Stimulated activated memory B cell treated with anti-CD40 and anti-IgM and Interleukin-4, amounts not matched to agents 10 μg/mL and 1 μg/mL and 100 μg/mL, for 72 hours (primary cell): ENCODE measurements at regions not wholly inside any gene's neighbourhood (a gene's known extent, or its start where the extent isn't known, plus 50 kb on each side); places are given as distances from the start of the nearest gene placed in this dataset.
"Not testable (repeated sequence)": the region's sequence is repeated elsewhere in the genome, so short reads cannot be mapped to it uniquely, and the experiment has no call there.

Experiments used
- ATAC-seq: fragments of 150-1000 bp; cut with Tn5 transposase; 2 replicates; pipeline ENCODE4 v1.10.0; 2021
- H3K27ac Mint-ChIP-seq: one replicate; pipeline ENCODE4 v1.8.0; 2022; ENCODE audit warnings: mild to moderate bottlenecking, mixed read lengths
- H3K27me3 Mint-ChIP-seq: one replicate; pipeline ENCODE4 v1.8.0; 2022; ENCODE audit warnings: mixed read lengths
- H3K36me3 Mint-ChIP-seq: one replicate; pipeline ENCODE4 v1.8.0; 2022; ENCODE audit warnings: mixed read lengths
- H3K4me1 Mint-ChIP-seq: one replicate; pipeline ENCODE4 v1.8.0; 2022; ENCODE audit warnings: mixed read lengths
- H3K4me3 Mint-ChIP-seq: one replicate; pipeline ENCODE4 v1.8.0; 2022; ENCODE audit warnings: mild to moderate bottlenecking, moderate library complexity, mixed read lengths
- H3K9me3 Mint-ChIP-seq: one replicate; pipeline ENCODE4 v1.8.0; 2022; ENCODE audit warnings: mixed read lengths

GRCh38 chr4:116108606-116109005 is 976.8 kb downstream of the TRAM1L1 start:
- Mint-ChIP-seq H3K27ac (no peak overlapping the region), H3K36me3 (no peaks in the 10 kb centered on the region), H3K4me3 (no peak overlapping the region)

GRCh38 chr4:116101321-116101720 is 984.1 kb downstream of the TRAM1L1 start:
- Mint-ChIP-seq H3K9me3 (peaks cover 8% of the 10 kb centered on the region), H3K4me3 (no peak overlapping the region), H3K36me3 (no peaks in the 10 kb centered on the region), H3K27ac (no peak overlapping the region), H3K27me3 (no peaks in the 10 kb centered on the region), H3K4me1 (no peaks in the 10 kb centered on the region)
- no peak for ATAC-seq

More at GRCh38 chr4:116108606-116109005, 976.8 kb downstream of the TRAM1L1 start:
- ATAC-seq: no peak
- H3K9me3 Mint-ChIP-seq: peaks cover 3% of the 10 kb centered on the region
- no peaks in the 10 kb centered on the region for H3K4me1 Mint-ChIP-seq
- no peaks in the 10 kb centered on the region for H3K27me3 Mint-ChIP-seq

- ATAC-seq: no peak
- H3K36me3 Mint-ChIP-seq: no peaks in the 10 kb centered on the region
Observed at GRCh38 chr4:116099596-116099995, 985.8 kb downstream of the TRAM1L1 start.

DNA sequence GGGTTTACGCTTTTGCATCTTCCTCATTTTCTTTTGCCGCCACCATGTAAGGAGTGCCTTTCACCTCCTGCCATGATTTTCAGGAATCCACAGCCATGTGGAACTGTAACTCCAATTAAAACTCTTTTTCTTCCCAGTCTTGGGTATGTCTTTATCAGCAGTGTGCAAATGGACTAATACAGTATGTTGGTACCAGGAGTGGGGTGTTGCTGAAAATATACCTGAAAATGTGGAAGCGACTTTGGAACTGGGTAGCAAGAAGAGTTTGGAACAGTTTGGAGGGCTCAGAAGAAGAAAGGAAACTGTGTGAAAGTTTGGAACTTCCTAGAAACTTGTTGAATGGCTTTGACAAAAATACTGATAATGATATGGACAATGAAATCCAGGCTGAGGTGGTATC is 983.9 kb upstream of the NDST4 start:
- H3K36me3 Mint-ChIP-seq, ATAC-seq, H3K4me3 Mint-ChIP-seq, H3K4me1 Mint-ChIP-seq, H3K9me3 Mint-ChIP-seq, H3K27me3 Mint-ChIP-seq, H3K27ac Mint-ChIP-seq: not testable (repeated sequence)

More at GRCh38 chr4:116099596-116099995, 985.8 kb downstream of the TRAM1L1 start:
- Mint-ChIP-seq H3K4me1 (no peaks in the 10 kb centered on the region), H3K27ac (no peak overlapping the region), H3K27me3 (no peaks in the 10 kb centered on the region), H3K9me3 (peaks cover 8% of the 10 kb centered on the region), H3K4me3 (no peak overlapping the region)

DNA sequence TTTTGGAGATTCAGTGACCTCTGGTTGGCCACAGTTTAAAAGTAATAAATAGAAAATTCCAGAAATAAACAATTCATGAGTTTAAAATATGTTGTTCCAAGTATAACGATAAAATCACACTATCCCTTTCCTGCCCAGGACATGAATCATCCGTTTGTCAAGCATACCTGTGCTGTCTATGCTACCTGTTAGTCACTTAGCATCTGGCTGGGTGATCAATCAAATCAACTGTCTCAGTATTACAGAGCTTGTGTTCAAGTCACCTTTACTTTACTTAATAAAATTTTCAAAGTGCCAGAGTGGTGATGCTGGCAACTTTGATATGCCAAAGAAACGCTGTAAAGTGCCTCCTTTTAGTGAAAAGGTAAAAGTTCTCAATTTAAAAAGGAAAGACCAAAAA is 979.5 kb upstream of the NDST4 start:
- no peaks in the 10 kb centered on the region for H3K4me1 Mint-ChIP-seq
- no peak for ATAC-seq
- no peak overlapping the region for H3K4me3 Mint-ChIP-seq
- H3K27ac Mint-ChIP-seq: no peak overlapping the region
- H3K36me3 Mint-ChIP-seq: no peaks in the 10 kb centered on the region
- H3K9me3 Mint-ChIP-seq: peaks cover 5% of the 10 kb centered on the region
- H3K27me3 Mint-ChIP-seq: no peaks in the 10 kb centered on the region

- Mint-ChIP-seq H3K27me3 (no peaks in the 10 kb centered on the region), H3K4me1 (no peaks in the 10 kb centered on the region), H3K9me3 (no peaks in the 10 kb centered on the region)
Observed at GRCh38 chr4:116088771-116089170, 975.4 kb upstream of the NDST4 start.

GRCh38 chr4:116082808-116083366 is 969.5 kb upstream of the NDST4 start:
- Mint-ChIP-seq H3K4me3 (no peak overlapping the region), H3K27ac (no peak overlapping the region), H3K36me3 (no peaks in the 10 kb centered on the region), H3K27me3 (no peaks in the 10 kb centered on the region), H3K4me1 (no peaks in the 10 kb centered on the region), H3K9me3 (peaks cover 3% of the 10 kb centered on the region)
- no peak for ATAC-seq

More at GRCh38 chr4:116088771-116089170, 975.4 kb upstream of the NDST4 start:
- Mint-ChIP-seq H3K27ac (no peak overlapping the region), H3K36me3 (no peaks in the 10 kb centered on the region), H3K4me3 (no peak overlapping the region)
- ATAC-seq: no peak

- Mint-ChIP-seq H3K36me3 (no peaks in the 10 kb centered on the region), H3K27me3 (no peaks in the 10 kb centered on the region), H3K4me1 (no peaks in the 10 kb centered on the region), H3K9me3 (peaks cover 8% of the 10 kb centered on the region), H3K4me3 (no peak overlapping the region), H3K27ac (no peak overlapping the region)
- ATAC-seq: no peak
Observed at GRCh38 chr4:116073051-116073450, 959.6 kb upstream of the NDST4 start.

GRCh38 chr4:116070283-116070682 is 956.9 kb upstream of the NDST4 start:
- H3K27ac Mint-ChIP-seq: no peak overlapping the region
- no peaks in the 10 kb centered on the region for H3K27me3 Mint-ChIP-seq
- no peaks in the 10 kb centered on the region for H3K36me3 Mint-ChIP-seq
- ATAC-seq: no peak
- H3K4me1 Mint-ChIP-seq: no peaks in the 10 kb centered on the region
- no peak overlapping the region for H3K4me3 Mint-ChIP-seq
- peaks cover 14% of the 10 kb centered on the region for H3K9me3 Mint-ChIP-seq

DNA sequence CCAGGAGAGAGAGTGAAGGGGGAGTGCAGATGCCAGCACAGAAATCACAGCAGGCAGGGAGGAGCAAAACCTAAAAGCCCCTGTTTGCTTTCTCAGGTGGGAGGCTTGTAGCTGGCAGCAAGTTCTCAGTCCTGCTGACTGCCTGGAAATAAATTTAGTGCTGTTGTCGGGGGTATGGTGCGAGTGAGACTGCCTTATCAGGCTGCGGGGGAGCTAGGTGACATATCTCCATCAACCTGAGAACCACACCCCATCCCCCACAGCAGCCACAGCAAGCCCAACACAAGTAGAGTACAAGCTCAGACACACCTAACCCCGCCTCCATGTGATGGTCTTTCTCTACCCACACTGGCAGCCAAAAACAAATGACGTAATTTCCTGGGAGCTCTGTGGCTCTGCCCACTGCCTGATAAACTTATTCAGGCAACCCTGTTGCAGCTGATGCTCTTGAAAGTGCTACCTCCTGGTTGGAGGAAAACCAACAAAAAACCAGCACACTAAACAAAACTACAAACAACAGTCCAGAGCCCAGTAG is 953.4 kb upstream of the NDST4 start:
- no peaks in the 10 kb centered on the region for H3K4me1 Mint-ChIP-seq
- no peak overlapping the region for H3K27ac Mint-ChIP-seq
- H3K9me3 Mint-ChIP-seq: peaks cover 14% of the 10 kb centered on the region
- H3K4me3 Mint-ChIP-seq: no peak overlapping the region
- no peak for ATAC-seq
- no peaks in the 10 kb centered on the region for H3K36me3 Mint-ChIP-seq
- no peaks in the 10 kb centered on the region for H3K27me3 Mint-ChIP-seq

DNA sequence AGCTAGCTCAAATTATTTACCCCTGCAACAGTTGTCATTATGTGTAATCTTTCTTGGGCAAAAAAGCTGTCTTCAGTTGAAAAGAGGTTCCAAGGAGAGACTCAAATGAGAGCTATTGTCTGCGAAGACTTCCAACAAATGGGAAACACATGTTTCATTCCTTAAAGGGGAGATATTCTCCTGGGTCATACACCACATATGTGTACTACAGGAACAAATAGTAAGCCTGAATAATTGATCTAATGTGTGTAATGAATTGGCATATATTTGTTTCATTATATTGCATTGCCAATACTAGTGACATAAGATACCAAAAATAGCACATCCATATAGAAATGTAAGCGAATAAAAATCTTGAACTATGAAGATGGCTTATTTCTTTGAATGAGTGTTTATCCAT is 950.9 kb upstream of the NDST4 start:
- Mint-ChIP-seq H3K36me3 (no peaks in the 10 kb centered on the region), H3K27me3 (no peaks in the 10 kb centered on the region), H3K4me3 (no peak overlapping the region), H3K27ac (no peak overlapping the region), H3K4me1 (no peaks in the 10 kb centered on the region), H3K9me3 (peaks cover 12% of the 10 kb centered on the region)
- ATAC-seq: no peak

DNA sequence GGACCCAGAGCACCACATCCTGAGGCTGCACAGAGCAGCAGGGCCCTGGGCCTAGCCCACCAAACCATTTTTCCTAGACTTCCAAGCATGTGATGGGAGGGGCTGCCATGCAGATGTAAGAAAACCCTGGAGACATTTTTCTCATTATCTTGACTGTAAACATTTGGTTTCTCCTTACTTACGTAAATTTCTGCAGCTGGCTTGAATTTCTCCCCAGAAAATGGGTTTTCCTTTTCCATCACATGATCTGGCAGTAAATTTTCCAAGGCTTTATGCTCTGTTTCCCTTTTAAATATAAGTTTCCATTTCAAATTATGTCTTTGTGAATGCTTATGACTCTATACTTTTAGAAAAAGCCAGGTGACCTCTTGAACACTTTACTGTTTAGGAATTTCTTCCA is 945.9 kb upstream of the NDST4 start:
- no peak overlapping the region for H3K4me3 Mint-ChIP-seq

DNA sequence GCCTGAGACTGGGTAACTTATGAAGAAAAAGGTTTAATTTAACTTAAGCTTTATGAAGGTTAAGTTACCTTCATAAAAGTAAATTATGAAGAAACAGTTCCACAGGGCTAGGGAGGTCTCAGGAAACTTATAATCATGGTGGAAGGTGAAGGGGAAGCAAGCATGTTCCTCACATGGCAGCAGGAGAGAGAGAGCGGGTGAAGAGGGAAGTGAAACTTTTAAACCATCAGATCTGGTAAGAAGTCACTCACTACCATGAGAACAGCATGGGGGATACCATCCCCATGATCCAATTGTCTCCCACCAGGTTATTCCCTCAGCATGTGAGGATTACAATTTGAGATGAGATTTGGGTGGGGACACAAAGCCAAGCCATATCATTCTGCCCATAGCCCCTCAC is 944.7 kb upstream of the NDST4 start:
- H3K36me3 Mint-ChIP-seq: no peaks in the 10 kb centered on the region
- H3K9me3 Mint-ChIP-seq: no peaks in the 10 kb centered on the region
- no peaks in the 10 kb centered on the region for H3K27me3 Mint-ChIP-seq
- no peaks in the 10 kb centered on the region for H3K4me1 Mint-ChIP-seq
- no peak for ATAC-seq
- H3K27ac Mint-ChIP-seq: no peak overlapping the region
- H3K4me3 Mint-ChIP-seq: no peak overlapping the region

More for the DNA sequence above, 945.9 kb upstream of the NDST4 start:
- Mint-ChIP-seq H3K27ac (no peak overlapping the region), H3K9me3 (no peaks in the 10 kb centered on the region), H3K36me3 (no peaks in the 10 kb centered on the region), H3K4me1 (no peaks in the 10 kb centered on the region), H3K27me3 (no peaks in the 10 kb centered on the region)
- ATAC-seq: no peak

DNA sequence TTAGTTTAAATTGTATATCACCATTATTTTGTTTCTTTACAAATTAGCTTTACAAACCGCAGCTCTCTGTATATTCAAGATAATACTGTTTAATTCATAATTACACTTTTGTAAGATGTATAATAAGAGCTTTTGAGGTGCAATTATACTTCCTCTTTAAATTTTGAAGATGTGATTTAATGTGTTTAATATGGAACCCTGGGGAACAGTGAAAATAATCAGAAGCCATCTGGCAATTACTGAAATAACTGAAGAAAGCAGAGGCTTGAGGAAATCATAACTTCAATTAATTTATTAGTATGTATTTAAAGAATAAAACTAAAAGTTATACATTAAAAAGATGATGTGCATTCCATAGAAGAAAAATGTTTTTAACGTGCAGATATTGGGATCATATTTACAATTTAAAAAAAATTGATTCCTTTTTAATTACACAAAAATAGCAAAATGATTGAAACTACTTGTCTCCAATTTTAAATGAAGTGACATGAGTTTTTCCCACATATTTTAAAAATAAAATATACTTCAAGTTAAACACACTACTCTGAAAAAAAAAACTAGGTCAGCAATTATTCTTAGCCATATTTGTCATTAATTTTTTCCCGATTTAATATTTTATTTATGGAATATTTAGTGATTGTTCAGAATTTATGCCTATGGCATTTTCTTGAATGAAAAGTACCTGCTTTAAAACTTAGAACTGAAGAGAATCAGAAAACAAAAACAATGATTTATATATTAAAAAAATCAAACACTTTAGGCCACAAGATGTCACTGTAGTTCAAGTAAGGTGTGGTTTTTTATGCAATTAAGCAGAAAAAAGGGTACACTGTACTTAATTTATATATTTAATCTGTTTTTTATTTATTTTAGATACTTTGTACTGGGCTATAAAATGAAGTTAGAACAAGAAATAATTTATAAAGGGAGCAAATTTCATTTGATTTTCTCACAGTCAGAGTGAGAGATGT is 942.7 kb upstream of the NDST4 start:
- H3K9me3 Mint-ChIP-seq: no peaks in the 10 kb centered on the region
- H3K27ac Mint-ChIP-seq: no peak overlapping the region
- ATAC-seq: no peak
- H3K4me3 Mint-ChIP-seq: no peak overlapping the region
- no peaks in the 10 kb centered on the region for H3K36me3 Mint-ChIP-seq
- no peaks in the 10 kb centered on the region for H3K27me3 Mint-ChIP-seq
- H3K4me1 Mint-ChIP-seq: no peaks in the 10 kb centered on the region

DNA sequence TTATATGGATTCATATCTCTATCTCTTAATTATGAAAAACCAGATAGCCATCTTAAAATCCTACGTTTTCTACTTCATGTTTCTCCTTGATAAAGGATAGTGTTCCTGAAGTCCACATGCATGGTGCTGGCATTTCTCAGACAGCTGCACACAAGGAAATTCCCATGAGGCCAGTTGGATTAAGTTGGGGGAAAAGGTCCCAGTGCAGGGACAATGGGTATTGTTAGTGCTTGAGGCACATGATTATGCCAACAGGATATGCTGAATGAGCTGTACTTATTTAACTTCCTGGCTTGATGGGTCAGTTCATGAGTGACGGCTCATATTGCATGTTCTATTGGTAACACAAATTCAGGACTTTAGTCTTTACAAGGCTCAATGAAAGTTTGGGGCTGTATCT is 913.9 kb upstream of the NDST4 start:
- no peak overlapping the region for H3K27ac Mint-ChIP-seq
- no peaks in the 10 kb centered on the region for H3K27me3 Mint-ChIP-seq

More for the DNA sequence above, 913.9 kb upstream of the NDST4 start:
- H3K36me3 Mint-ChIP-seq: no peaks in the 10 kb centered on the region
- ATAC-seq: no peak
- no peak overlapping the region for H3K4me3 Mint-ChIP-seq
- no peaks in the 10 kb centered on the region for H3K4me1 Mint-ChIP-seq
- no peaks in the 10 kb centered on the region for H3K9me3 Mint-ChIP-seq
